H1 (cell line): ENCODE measurements at regions not wholly inside any gene's neighbourhood (a gene's known extent, or its start where the extent isn't known, plus 50 kb on each side); places are given as distances from the start of the nearest gene placed in this dataset.

ENCODE experiments used
- CTCF ChIA-PET: fragments of 300-600 bp; sonication (Branson Sonifier 250); formaldehyde crosslinking; loops from one replicate; lab custom pipeline; 2021; ENCODE audit not compliant: partially characterized antibody; lab: Charles Lee
- POLR2A ChIA-PET: fragments of 300-600 bp; sonication (Branson Sonifier 250); formaldehyde crosslinking; loops from one replicate; lab custom pipeline; 2021; ENCODE audit warnings: inconsistent platforms; ENCODE audit not compliant: partially characterized antibody; lab: Charles Lee
- DNase-seq, 2 experiments: peaks; one replicate each; pipeline versions ENCODE4 v3.0.0 to v3.0.0-alpha.2; 2010 to 2022; ENCODE audit warnings: low spot score in 2 of 2, low read depth in 1 of 2, mixed read lengths in 1 of 2
- FAIRE-seq: peaks from 2 replicates; lab custom pipeline; 2011; peaks lifted over from hg19 to GRCh38; lab: Jason Lieb, UNC
- H2AFZ ChIP-seq: 2 replicates; pipeline ENCODE4 v1.8.1; 2012; ENCODE audit warnings: low read length, inconsistent platforms
- H2AK5ac ChIP-seq: 2 replicates; pipeline ENCODE4 v1.6.1; 2013; ENCODE audit warnings: low read depth, low read length
- H2BK120ac ChIP-seq: replicated peaks from 2 replicates; pipeline ENCODE3; 2013; ENCODE audit warnings: low read depth, low read length, inconsistent platforms
- H2BK12ac ChIP-seq: 2 replicates; pipeline ENCODE4 v1.6.1; 2013; ENCODE audit warnings: low read depth, low read length
- H2BK15ac ChIP-seq: 2 replicates; pipeline ENCODE4 v1.6.1; 2013; ENCODE audit warnings: low read length
- H2BK20ac ChIP-seq: 2 replicates; pipeline ENCODE4 v1.6.1; 2013; ENCODE audit warnings: low read length
- H2BK5ac ChIP-seq: 2 replicates; pipeline ENCODE4 v1.6.1; 2013; ENCODE audit warnings: low read depth, low read length
- H3K14ac ChIP-seq: 2 replicates; pipeline ENCODE4 v1.6.1; 2013; ENCODE audit warnings: inconsistent platforms; ENCODE audit not compliant: insufficient read length
- H3K18ac ChIP-seq: 2 replicates; pipeline ENCODE4 v1.6.1; 2013; ENCODE audit warnings: low read length; ENCODE audit errors: extremely low read depth
- H3K23ac ChIP-seq: 2 replicates; pipeline ENCODE4 v1.6.1; 2013; ENCODE audit warnings: inconsistent platforms; ENCODE audit not compliant: insufficient read length
- H3K23me2 ChIP-seq: 2 replicates; pipeline ENCODE4 v1.6.1; 2013; ENCODE audit warnings: low read depth, low read length
- H3K27ac ChIP-seq: 2 replicates; pipeline ENCODE4 v1.6.1; 2011; ENCODE audit warnings: low read depth, low read length, inconsistent platforms
- H3K27me3 ChIP-seq, 4 experiments: replicated peaks in 1 of 4; 1 replicate in 1 of 4; 2 replicates in 3 of 4; pipeline versions ENCODE4 v1.6.1 to v1.8.1; 2011 to 2013; ENCODE audit warnings: low read length in 3 of 4, mild to moderate bottlenecking in 3 of 4, inconsistent platforms in 2 of 4, mixed read lengths in 2 of 4, moderate library complexity in 1 of 4; ENCODE audit not compliant: control insufficient read depth in 3 of 4, insufficient read depth in 3 of 4; ENCODE audit errors: extremely low read depth in 1 of 4
- H3K36me3 ChIP-seq, 4 experiments: 2 replicates each; pipeline versions ENCODE4 v1.6.1 to v1.8.1; 2011 to 2013; ENCODE audit warnings: mild to moderate bottlenecking in 4 of 4, low read length in 3 of 4, moderate library complexity in 2 of 4, control low read depth in 1 of 4, inconsistent platforms in 1 of 4; ENCODE audit not compliant: insufficient read depth in 4 of 4, control insufficient read depth in 2 of 4
- H3K4ac ChIP-seq: replicated peaks from 2 replicates; pipeline ENCODE3; 2013; ENCODE audit warnings: low read length, low read depth, mixed read lengths, inconsistent platforms; ENCODE audit not compliant: insufficient read length
- H3K4me1 ChIP-seq, 4 experiments: replicated peaks in 1 of 4; 1 replicate in 1 of 4; 2 replicates in 3 of 4; pipeline versions ENCODE4 v1.6.1 to v1.8.1; 2011 to 2013; ENCODE audit warnings: low read length in 3 of 4, inconsistent platforms in 2 of 4, mixed read lengths in 1 of 4; ENCODE audit not compliant: insufficient read depth in 4 of 4, control insufficient read depth in 3 of 4
- H3K4me2 ChIP-seq, 2 experiments: 2 replicates each; pipeline versions ENCODE4 v1.6.1 to v1.8.1; 2011 to 2013; ENCODE audit warnings: low read depth in 2 of 2, low read length in 2 of 2, control low read depth in 1 of 2, inconsistent platforms in 1 of 2, mild to moderate bottlenecking in 1 of 2; ENCODE audit not compliant: insufficient read depth in 1 of 2
- H3K4me3 ChIP-seq, 4 experiments: fragments of 200-600, 300-600 bp in 1 of 4; sonication (generic), shearing (Covaris generic), sonication (Bioruptor Twin) in 1 of 4; 2 replicates each; pipeline versions ENCODE4 v1.5.1 to v1.8.1; 2011 to 2016; ENCODE audit warnings: low read length in 4 of 4, low read depth in 3 of 4, control low read depth in 2 of 4, inconsistent platforms in 2 of 4, mild to moderate bottlenecking in 2 of 4, mixed read lengths in 1 of 4, moderate library complexity in 1 of 4; ENCODE audit not compliant: insufficient read depth in 2 of 4; ENCODE audit errors: extremely low read depth in 1 of 4
- H3K56ac ChIP-seq: replicated peaks from 2 replicates; pipeline ENCODE3; 2013; ENCODE audit warnings: low read depth, mild to moderate bottlenecking, mixed read lengths, low read length, inconsistent platforms; ENCODE audit not compliant: insufficient read length
- H3K79me1 ChIP-seq: 2 replicates; pipeline ENCODE4 v1.6.1; 2013; ENCODE audit warnings: low read depth, low read length, control low read depth
- H3K79me2 ChIP-seq, 2 experiments: 2 replicates each; pipeline versions ENCODE4 v1.6.1 to v1.8.1; 2012 to 2013; ENCODE audit warnings: low read length in 2 of 2, mild to moderate bottlenecking in 2 of 2, inconsistent platforms in 1 of 2; ENCODE audit not compliant: insufficient read depth in 2 of 2, control insufficient read depth in 1 of 2
- H3K9ac ChIP-seq, 4 experiments: replicated peaks in 1 of 4; 1 replicate in 1 of 4; 2 replicates in 3 of 4; pipeline versions ENCODE4 v1.6.1 to v1.8.1; 2011 to 2013; ENCODE audit warnings: low read depth in 3 of 4, low read length in 3 of 4, control low read depth in 2 of 4, mild to moderate bottlenecking in 2 of 4, moderate library complexity in 2 of 4, inconsistent platforms in 1 of 4; ENCODE audit errors: extremely low read depth in 1 of 4
- H3K9me3 ChIP-seq, 2 experiments: 2 replicates each; pipeline versions ENCODE4 v1.6.1 to v1.8.1; 2012 to 2013; ENCODE audit warnings: mild to moderate bottlenecking in 2 of 2, moderate library complexity in 2 of 2, control low read depth in 1 of 2, inconsistent platforms in 1 of 2, low read depth in 1 of 2, low read length in 1 of 2, mixed read lengths in 1 of 2; ENCODE audit not compliant: insufficient read depth in 2 of 2
- H4K20me1 ChIP-seq, 2 experiments: replicated peaks in 1 of 2; 2 replicates each; pipeline versions ENCODE3 to v1.8.1; 2011 to 2013; ENCODE audit warnings: inconsistent platforms in 2 of 2, low read length in 2 of 2, mild to moderate bottlenecking in 1 of 2; ENCODE audit not compliant: insufficient read depth in 2 of 2, control insufficient read depth in 1 of 2
- H4K5ac ChIP-seq: 2 replicates; pipeline ENCODE4 v1.6.1; 2013; ENCODE audit warnings: low read length, low read depth, mixed read lengths, inconsistent platforms; ENCODE audit not compliant: insufficient read length
- H4K8ac ChIP-seq: 2 replicates; pipeline ENCODE4 v1.8.0; 2013; ENCODE audit warnings: mild to moderate bottlenecking, moderate library complexity, low read length, inconsistent platforms; ENCODE audit not compliant: insufficient read depth; ENCODE audit errors: extremely low read depth
- H4K91ac ChIP-seq: replicated peaks from 2 replicates; pipeline ENCODE3; 2013; ENCODE audit warnings: low read length, mixed read lengths, inconsistent platforms; ENCODE audit not compliant: insufficient read length
- BACH1 ChIP-seq: IDR thresholded peaks from 2 replicates; pipeline ENCODE4 v1.6.1; 2012; ENCODE audit warnings: low read length, improper control_type of control experiment
- CREB1 ChIP-seq: IDR thresholded peaks from 2 replicates; pipeline ENCODE4 v1.6.1; 2012; ENCODE audit warnings: inconsistent platforms
- CTCF ChIP-seq, 3 experiments: IDR thresholded peaks; 1 replicate in 2 of 3; 2 replicates in 1 of 3; pipeline versions ENCODE4 v1.5.1 to v1.6.1; 2011; ENCODE audit warnings: low read length in 3 of 3, mild to moderate bottlenecking in 3 of 3, inconsistent platforms in 2 of 3, low read depth in 1 of 3, moderate library complexity in 1 of 3; ENCODE audit not compliant: insufficient read depth in 1 of 3; ENCODE audit errors: control extremely low read depth in 1 of 3
- EZH2 ChIP-seq: fragments of 200-600 bp; sonication (generic); IDR thresholded peaks from 2 replicates; pipeline ENCODE4 v1.7.1; 2012; ENCODE audit warnings: low read depth, mild to moderate bottlenecking, moderate library complexity, low read length, inconsistent platforms; ENCODE audit not compliant: severe bottlenecking
- JUN ChIP-seq: IDR thresholded peaks from 2 replicates; pipeline ENCODE4 v1.6.1; 2011; ENCODE audit warnings: low read depth, mild to moderate bottlenecking, improper control_type of control experiment, low read length
- MAFK ChIP-seq: IDR thresholded peaks from 2 replicates; pipeline ENCODE4 v1.6.1; 2012; ENCODE audit warnings: low read depth, mild to moderate bottlenecking, improper control_type of control experiment, low read length
- POLR2AphosphoS5 ChIP-seq: IDR thresholded peaks from 2 replicates; pipeline ENCODE4 v1.6.1; 2011; ENCODE audit warnings: low read depth, low read length
- RBBP5 ChIP-seq: IDR thresholded peaks from 2 replicates; pipeline ENCODE4 v1.7.1; 2012; ENCODE audit warnings: low read depth, mild to moderate bottlenecking, inconsistent platforms, low read length, moderate library complexity, borderline replicate concordance
- RNF2 ChIP-seq: fragments of 200-900, 300-1000 bp; sonication (generic); IDR thresholded peaks from 2 replicates; pipeline ENCODE4 v1.7.1; 2016; ENCODE audit warnings: borderline replicate concordance, low read depth, mild to moderate bottlenecking, antibody characterized with exemption, low read length; ENCODE audit not compliant: poor library complexity, severe bottlenecking; ENCODE audit errors: missing control alignments
- SIN3A ChIP-seq, 2 experiments: IDR thresholded peaks in 1 of 2; conservative IDR thresholded peaks in 1 of 2; 2 replicates each; pipeline ENCODE4 v1.6.1; 2011 to 2012; ENCODE audit warnings: low read length in 2 of 2, improper control_type of control experiment in 1 of 2, low read depth in 1 of 2, mild to moderate bottlenecking in 1 of 2
- SIX5 ChIP-seq: IDR thresholded peaks from 2 replicates; pipeline ENCODE4 v1.6.1; 2011; ENCODE audit warnings: mild to moderate bottlenecking, low read depth, low read length
- SRF ChIP-seq: IDR thresholded peaks from 2 replicates; pipeline ENCODE4 v1.6.1; 2011; ENCODE audit warnings: mild to moderate bottlenecking, low read depth, low read length, moderate library complexity
- WGBS, 2 experiments: shearing (Covaris generic) in 1 of 2; methylation state at CpG; one replicate each; pipeline versions ENCODE4 v1.1.6 to v1.1.7; 2013 to 2015; ENCODE audit warnings: low lambda C conversion rate in 2 of 2, mixed read lengths in 2 of 2, inconsistent platforms in 1 of 2, low coverage in 1 of 2, missing lambda C conversion rate in 1 of 2; ENCODE audit not compliant: insufficient replicate concordance in 2 of 2, insufficient coverage in 1 of 2, insufficient read length in 1 of 2; ENCODE audit errors: extremely low coverage in 1 of 2, missing lambda C conversion rate in 1 of 2; 5-methylcytosine and 5-hydroxymethylcytosine counted together

- POLR2A ChIA-PET: no interaction called here
- no peak for TF ChIP-seq MAFK
- TF ChIP-seq CTCF (IDR thresholded peaks at IDR 0.05; ENCODE audit: control extremely low read depth in 1 of 3, insufficient read depth in 1 of 3, low read depth in 1 of 3, low read length in 3 of 3): no peak
- no peak for TF ChIP-seq RNF2
- no peak for TF ChIP-seq SIX5
- no peak for TF ChIP-seq JUN
- TF ChIP-seq RBBP5: no peak
- no peak for TF ChIP-seq SIN3A (conservative IDR thresholded peaks at IDR 0.05 in 1 of 2, IDR thresholded peaks at IDR 0.05 in 1 of 2; ENCODE audit: low read depth in 1 of 2, low read length in 2 of 2)
- TF ChIP-seq EZH2: no peak
- TF ChIP-seq BACH1: no peak
- no peak for TF ChIP-seq POLR2AphosphoS5
- no peak for TF ChIP-seq SRF
- TF ChIP-seq CREB1: no peak
These were observed 224.6 kb upstream of the C1orf174 start for GRCh38 chr1:4124631-4125145.

More at GRCh38 chr1:4124631-4125145, 224.6 kb upstream of the C1orf174 start:
- Histone ChIP-seq H3K9me3 (no peaks in the 10 kb centered on the region), H3K4me1 (no peaks in the 10 kb centered on the region), H2BK12ac (no peak overlapping the region; the same call in 1 of the 2 replicates), H3K23ac (no peak overlapping the region), H3K14ac (no peak overlapping the region), H2BK5ac (no peak overlapping the region), H2AFZ (no peak overlapping the region), H2BK20ac (no peak overlapping the region), H4K20me1 (no peaks in the 10 kb centered on the region), H3K18ac (no peak overlapping the region), H3K56ac (no peak overlapping the region), H3K9ac (no peak overlapping the region), H3K27ac (no peak overlapping the region), H4K5ac (no peak overlapping the region), H2BK120ac (no peak overlapping the region), H3K27me3 (no peaks in the 10 kb centered on the region), H3K79me2 (no peaks in the 10 kb centered on the region), H2BK15ac (no peak overlapping the region; the same call in 1 of the 2 replicates), H3K4me3 (no peak overlapping the region), H3K23me2 (0 out of 2 replicates have a peak, but pooled peaks cover 2% of the 10 kb centered on the region), H4K8ac (no peak overlapping the region), H3K79me1 (no peaks in the 10 kb centered on the region), H3K36me3 (no peaks in the 10 kb centered on the region), H2AK5ac (no peak overlapping the region), H4K91ac (no peak overlapping the region), H3K4ac (no peak overlapping the region), H3K4me2 (no peak overlapping the region)
- 85% methylated on average over 6 of the region's 6 CpGs; no CpG with 5 or more reads in 1 of the 2 experiments for WGBS, 2 experiments
- CTCF ChIA-PET: interaction anchor here (2.0 kb wide), 1 partner anchor 10 kb away, joined by 5 read pairs; no protein-coding TSS in a partner anchor
- DNase-seq (no peak), FAIRE-seq (no peak)
